ENCODE measurements at regions not wholly inside any gene's neighbourhood (a gene's known extent, or its start where the extent isn't known, plus 50 kb on each side); places are given as distances from the start of the nearest gene placed in this dataset.
"Not testable (repeated sequence)": the region's sequence is repeated elsewhere in the genome, so short reads cannot be mapped to it uniquely, and the experiment has no call there.

DNA sequence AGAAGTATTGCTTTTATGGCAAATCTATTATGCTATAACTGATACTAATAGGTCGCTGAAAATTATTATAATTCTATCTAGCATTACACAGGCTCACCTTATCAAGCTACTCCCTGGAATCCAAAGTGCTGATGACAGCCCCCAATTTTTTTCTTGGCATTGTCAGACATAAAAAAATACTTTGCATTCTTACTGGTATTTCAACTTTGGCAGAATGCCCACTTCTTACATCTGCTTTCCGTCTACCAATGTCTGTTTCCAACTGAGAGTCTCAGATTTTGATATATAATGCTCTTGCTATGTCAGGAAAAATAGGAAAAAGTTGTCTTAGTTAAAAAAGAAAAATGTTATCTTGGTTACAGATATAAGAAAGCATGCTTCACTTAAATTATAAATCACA lies 615.4 kb downstream of the C12orf50 start:
- Mint-ChIP-seq H3K27me3 (ENCODE audit: insufficient read depth) (no peaks in the 10 kb centered on the region), H3K36me3 (ENCODE audit: low read depth) (0 out of 2 replicates have a peak, but pooled peaks cover 6% of the 10 kb centered on the region), H3K4me1 (ENCODE audit: low read depth) (no peaks in the 10 kb centered on the region), H3K27ac (no peak overlapping the region), H3K9me3 (peaks cover 48% of the 10 kb centered on the region), H3K4me3 (no peak overlapping the region)
- TF ChIP-seq, protein P1, sequence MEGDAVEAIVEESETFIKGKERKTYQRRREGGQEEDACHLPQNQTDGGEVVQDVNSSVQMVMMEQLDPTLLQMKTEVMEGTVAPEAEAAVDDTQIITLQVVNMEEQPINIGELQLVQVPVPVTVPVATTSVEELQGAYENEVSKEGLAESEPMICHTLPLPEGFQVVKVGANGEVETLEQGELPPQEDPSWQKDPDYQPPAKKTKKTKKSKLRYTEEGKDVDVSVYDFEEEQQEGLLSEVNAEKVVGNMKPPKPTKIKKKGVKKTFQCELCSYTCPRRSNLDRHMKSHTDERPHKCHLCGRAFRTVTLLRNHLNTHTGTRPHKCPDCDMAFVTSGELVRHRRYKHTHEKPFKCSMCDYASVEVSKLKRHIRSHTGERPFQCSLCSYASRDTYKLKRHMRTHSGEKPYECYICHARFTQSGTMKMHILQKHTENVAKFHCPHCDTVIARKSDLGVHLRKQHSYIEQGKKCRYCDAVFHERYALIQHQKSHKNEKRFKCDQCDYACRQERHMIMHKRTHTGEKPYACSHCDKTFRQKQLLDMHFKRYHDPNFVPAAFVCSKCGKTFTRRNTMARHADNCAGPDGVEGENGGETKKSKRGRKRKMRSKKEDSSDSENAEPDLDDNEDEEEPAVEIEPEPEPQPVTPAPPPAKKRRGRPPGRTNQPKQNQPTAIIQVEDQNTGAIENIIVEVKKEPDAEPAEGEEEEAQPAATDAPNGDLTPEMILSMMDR (IDR thresholded peaks at IDR 0.05), result no peak
- no peak for DNase-seq

DNA sequence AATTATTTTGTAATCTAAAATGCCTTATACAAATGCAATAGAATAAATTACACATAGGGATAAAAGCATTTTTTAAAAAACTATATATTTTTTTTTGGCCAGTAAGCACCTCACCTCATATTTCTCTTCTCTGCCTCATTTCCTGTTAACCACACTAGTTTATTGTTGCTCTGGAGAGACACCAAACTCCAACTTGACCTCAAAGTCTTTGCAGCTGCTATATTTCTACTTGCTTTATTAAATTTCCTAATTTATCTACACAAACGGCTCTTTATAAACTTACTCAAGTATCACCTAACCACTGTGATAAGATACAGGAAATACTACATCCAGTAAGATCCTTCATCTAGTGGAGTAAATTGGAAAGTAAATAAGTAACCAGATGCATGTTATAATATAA lies 622.3 kb downstream of the C12orf50 start:
- no peak overlapping the region for H3K27ac Mint-ChIP-seq

DNA sequence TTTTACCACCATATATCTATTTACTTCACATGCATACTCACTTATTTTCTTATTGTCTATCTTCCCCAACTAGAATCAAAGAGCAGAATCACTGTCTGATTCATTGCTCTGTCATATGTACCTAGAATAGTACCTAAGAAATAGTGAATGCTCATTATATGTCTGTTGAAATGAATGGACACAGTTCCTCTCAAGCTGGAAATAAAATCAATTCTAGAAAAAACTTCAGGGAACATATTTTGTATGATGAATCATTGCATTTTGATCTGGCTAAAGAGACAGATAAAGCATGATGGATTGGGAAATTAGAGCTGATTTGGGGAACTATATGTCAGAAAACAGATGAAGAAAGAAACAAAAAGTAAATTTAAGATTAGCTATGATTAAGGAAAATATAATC lies 623.3 kb downstream of the C12orf50 start:
- TF ChIP-seq, protein P1 (IDR thresholded peaks at IDR 0.05), result no peak
- H3K4me3 Mint-ChIP-seq, result no peak overlapping the region
- peaks cover 27% of the 10 kb centered on the region for H3K9me3 Mint-ChIP-seq
- H3K27me3 Mint-ChIP-seq (ENCODE audit: insufficient read depth), result no peaks in the 10 kb centered on the region
- no peaks in the 10 kb centered on the region for H3K36me3 Mint-ChIP-seq (ENCODE audit: low read depth)
- no peak overlapping the region for H3K27ac Mint-ChIP-seq
- no peak for DNase-seq
- H3K4me1 Mint-ChIP-seq (ENCODE audit: low read depth), result no peaks in the 10 kb centered on the region

More for the DNA sequence above, 622.3 kb downstream of the C12orf50 start:
- no peak overlapping the region for H3K4me3 Mint-ChIP-seq
- no peaks in the 10 kb centered on the region for H3K4me1 Mint-ChIP-seq (ENCODE audit: low read depth)
- DNase-seq, result no peak
- TF ChIP-seq, protein P1 (IDR thresholded peaks at IDR 0.05), result no peak
- H3K9me3 Mint-ChIP-seq, result peaks cover 37% of the 10 kb centered on the region
- 0 out of 2 replicates have a peak, but pooled peaks cover 4% of the 10 kb centered on the region for H3K36me3 Mint-ChIP-seq (ENCODE audit: low read depth)
- no peaks in the 10 kb centered on the region for H3K27me3 Mint-ChIP-seq (ENCODE audit: insufficient read depth)

DNA sequence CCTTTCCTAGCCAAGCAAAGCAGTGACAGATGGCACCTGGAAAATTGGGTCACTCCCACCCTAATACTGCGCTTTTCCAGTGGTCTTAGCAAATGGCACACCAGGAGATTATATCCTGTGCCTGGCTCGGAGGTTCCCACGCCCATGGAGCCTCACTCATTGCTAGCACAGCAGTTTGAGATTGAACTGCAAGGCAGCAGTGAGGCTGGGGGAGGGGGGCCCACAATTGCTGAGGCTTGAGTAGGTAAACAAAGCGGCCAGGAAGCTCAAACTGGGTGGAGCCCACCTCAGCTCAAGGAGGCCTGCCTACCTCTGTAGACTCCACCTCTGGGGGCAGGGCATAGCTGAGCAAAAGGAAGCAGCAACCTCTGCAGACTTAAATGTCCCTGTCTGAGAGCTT lies 635.0 kb downstream of the C12orf50 start:
- H3K4me3 Mint-ChIP-seq; DNase-seq; H3K4me1 Mint-ChIP-seq (ENCODE audit: low read depth); H3K36me3 Mint-ChIP-seq (ENCODE audit: low read depth); H3K27me3 Mint-ChIP-seq (ENCODE audit: insufficient read depth); H3K27ac Mint-ChIP-seq: not testable (repeated sequence)
- H3K9me3 Mint-ChIP-seq, result peaks cover 49% of the 10 kb centered on the region

DNA sequence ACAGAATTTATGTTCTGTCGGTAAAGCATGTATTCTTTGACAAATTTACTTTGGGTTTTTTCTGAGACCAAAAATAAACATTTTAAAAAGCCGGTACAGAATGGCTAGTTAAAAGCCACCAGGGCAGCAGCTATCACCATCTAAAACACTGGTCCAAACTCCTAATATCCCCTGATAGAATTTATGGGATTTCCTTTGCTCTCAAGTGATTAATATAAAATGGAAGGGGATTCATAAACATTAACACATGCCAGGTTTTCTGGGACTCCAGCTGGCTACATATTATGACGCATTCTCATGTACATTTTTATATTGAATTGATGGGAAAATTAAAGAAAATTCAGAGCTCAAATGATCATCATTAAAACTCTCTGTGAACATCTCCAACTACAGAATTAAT lies 640.8 kb downstream of the C12orf50 start:
- no peak overlapping the region for H3K27ac Mint-ChIP-seq
- no peaks in the 10 kb centered on the region for H3K27me3 Mint-ChIP-seq (ENCODE audit: insufficient read depth)

DNA sequence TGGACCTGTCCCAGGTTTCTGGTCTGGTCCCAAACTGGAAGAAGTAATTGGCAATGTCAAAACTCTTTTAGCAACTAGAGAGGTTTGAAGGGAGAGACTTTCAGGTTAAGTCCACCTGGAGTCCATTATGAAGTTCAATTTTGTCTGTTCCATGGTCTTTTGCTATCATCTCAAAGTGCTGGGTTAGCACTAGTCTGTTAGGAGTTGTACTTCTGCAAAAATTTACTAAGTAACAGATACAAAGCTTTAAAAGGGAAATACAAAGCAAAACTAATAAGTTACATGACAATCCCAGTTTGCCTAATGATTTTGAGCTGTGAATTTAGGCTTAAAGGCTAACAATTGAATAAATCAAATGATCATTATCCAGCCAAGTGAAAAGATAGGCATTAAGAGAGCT lies 643.9 kb downstream of the C12orf50 start:
- H3K27ac Mint-ChIP-seq, result no peak overlapping the region
- no peak overlapping the region for H3K4me3 Mint-ChIP-seq
- TF ChIP-seq, protein P1 (IDR thresholded peaks at IDR 0.05), result no peak
- H3K9me3 Mint-ChIP-seq, result peaks cover 31% of the 10 kb centered on the region
- no peaks in the 10 kb centered on the region for H3K36me3 Mint-ChIP-seq (ENCODE audit: low read depth)
- DNase-seq, result no peak
- no peaks in the 10 kb centered on the region for H3K4me1 Mint-ChIP-seq (ENCODE audit: low read depth)
- no peaks in the 10 kb centered on the region for H3K27me3 Mint-ChIP-seq (ENCODE audit: insufficient read depth)

More for the DNA sequence above, 640.8 kb downstream of the C12orf50 start:
- TF ChIP-seq, protein P1 (IDR thresholded peaks at IDR 0.05), result no peak
- Mint-ChIP-seq H3K9me3 (peaks cover 39% of the 10 kb centered on the region), H3K4me1 (ENCODE audit: low read depth) (no peaks in the 10 kb centered on the region), H3K4me3 (no peak overlapping the region), H3K36me3 (ENCODE audit: low read depth) (no peaks in the 10 kb centered on the region)
- no peak for DNase-seq
